NB4 (cell line): ENCODE measurements at regions not wholly inside any gene's neighbourhood (a gene's known extent, or its start where the extent isn't known, plus 50 kb on each side); places are given as distances from the start of the nearest gene placed in this dataset.

Source experiments
- CTCF ChIP-seq: IDR thresholded peaks from one replicate; pipeline ENCODE4 v1.5.1; 2012; ENCODE audit warnings: low read depth, low read length
- MYC ChIP-seq: IDR thresholded peaks from 2 replicates; pipeline ENCODE4 v1.6.1; 2011; ENCODE audit warnings: low read depth, low read length
- POLR2A ChIP-seq: IDR thresholded peaks from 2 replicates; pipeline ENCODE4 v1.6.1; 2011; ENCODE audit warnings: mild to moderate bottlenecking; ENCODE audit not compliant: insufficient read length; ENCODE audit errors: extremely low read depth

- TF ChIP-seq POLR2A (no peak), CTCF (no peak), MYC (no peak)
Measured at GRCh38 chr3:181292984-181293383, 303.4 kb upstream of the DNAJC19 start.
